GM12878 (cell line): ENCODE measurements at regions not wholly inside any gene's neighbourhood (a gene's known extent, or its start where the extent isn't known, plus 50 kb on each side); places are given as distances from the start of the nearest gene placed in this dataset.

Source experiments
- ATAC-seq: fragments of 200-7000 bp; cut with Tn5 transposase; 3 replicates; pipeline ENCODE4 v1.9.1; 2020; ENCODE audit warnings: mild to moderate bottlenecking, moderate library complexity
- BruUV-seq: library from RNA; stranded (reverse); fragments of 400-500 nt; replicated peaks from 2 replicates; lab custom pipeline; 2021; lab: Mats Ljungman, UMichigan
- CTCF ChIA-PET: fragments of 300-600 bp; sonication (Branson Sonifier 250); formaldehyde crosslinking; extraction: SDS; loops from one replicate; lab custom pipeline; 2021; ENCODE audit warnings: inconsistent platforms; lab: Yijun Ruan, JAX
- POLR2A ChIA-PET: fragments of 350-600 bp; formaldehyde crosslinking; extraction: SDS; loops from one replicate; lab custom pipeline; 2021; ENCODE audit warnings: inconsistent platforms; lab: Charles Lee
- RAD21 ChIA-PET: fragments of 300-600 bp; sonication (Branson Sonifier 250); formaldehyde crosslinking; loops from one replicate; lab custom pipeline; 2023; ENCODE audit warnings: antibody characterized with exemption; ENCODE audit not compliant: unreplicated experiment; lab: Charles Lee
- SMC1A ChIA-PET: fragments of 300-600 bp; sonication (Branson Sonifier 250); formaldehyde crosslinking; loops from one replicate; lab custom pipeline; 2023; ENCODE audit not compliant: unreplicated experiment, uncharacterized antibody; lab: Charles Lee
- DNase-seq: peaks from one replicate; pipeline ENCODE4 v3.0.0-alpha.2; 2011; ENCODE audit warnings: low read depth, low spot score
- FAIRE-seq: peaks from 3 replicates; lab custom pipeline; 2011; peaks lifted over from hg19 to GRCh38; lab: Jason Lieb, UNC
- H2AFZ ChIP-seq: 2 replicates; pipeline ENCODE4 v1.6.0; 2011; ENCODE audit warnings: low read depth, low read length, control low read depth; ENCODE audit not compliant: control insufficient read depth
- H3K27ac ChIP-seq: 2 replicates; pipeline ENCODE4 v1.5.1; 2011; ENCODE audit warnings: control low read depth; ENCODE audit not compliant: control insufficient read depth, insufficient read depth
- H3K27me3 ChIP-seq, 2 experiments: replicated peaks in 1 of 2; 2 replicates each; pipeline versions ENCODE4 v1.6.0 to v1.6.1; 2011; ENCODE audit warnings: low read length in 1 of 2; ENCODE audit not compliant: control insufficient read depth in 2 of 2, insufficient read depth in 2 of 2
- H3K36me3 ChIP-seq, 2 experiments: 2 replicates each; pipeline ENCODE4 v1.5.1; 2011; ENCODE audit warnings: low read length in 1 of 2; ENCODE audit not compliant: control insufficient read depth in 2 of 2, insufficient read depth in 2 of 2
- H3K4me1 ChIP-seq: 2 replicates; pipeline ENCODE4 v1.6.1; 2011; ENCODE audit warnings: mild to moderate bottlenecking, low read length, moderate library complexity, mixed read lengths; ENCODE audit not compliant: control insufficient read depth, insufficient read depth
- H3K4me2 ChIP-seq: 2 replicates; pipeline ENCODE4 v1.6.0; 2011; ENCODE audit warnings: control low read depth; ENCODE audit not compliant: control insufficient read depth, insufficient read depth
- H3K4me3 ChIP-seq: fragments of 200-600 bp; sonication (generic); 2 replicates; pipeline ENCODE4 v1.5.1; 2016
- H3K79me2 ChIP-seq: 2 replicates; pipeline ENCODE4 v1.6.0; 2011; ENCODE audit warnings: low read length; ENCODE audit not compliant: control insufficient read depth, insufficient read depth
- H3K9ac ChIP-seq: 2 replicates; pipeline ENCODE4 v1.8.0; 2011; ENCODE audit warnings: low read length, control low read depth, mixed read lengths; ENCODE audit not compliant: control insufficient read depth, insufficient read depth
- H3K9me3 ChIP-seq: replicated peaks from 3 replicates; pipeline ENCODE4 v1.5.1; 2011; ENCODE audit warnings: mild to moderate bottlenecking, low read length; ENCODE audit not compliant: control insufficient read depth, insufficient read depth
- H4K20me1 ChIP-seq: 2 replicates; pipeline ENCODE4 v1.6.0; 2011; ENCODE audit not compliant: control insufficient read depth, insufficient read depth
- ATF7 ChIP-seq: fragments of 450-650 bp; IDR thresholded peaks from 2 replicates; pipeline ENCODE4 v1.6.1; 2016; ENCODE audit warnings: low read depth, mild to moderate bottlenecking
- CHD1 ChIP-seq: IDR thresholded peaks from 2 replicates; pipeline ENCODE4 v1.6.1; 2012; ENCODE audit warnings: low read depth, low read length, improper control_type of control experiment
- EZH2 ChIP-seq: IDR thresholded peaks from 2 replicates; pipeline ENCODE4 v1.6.1; 2012; ENCODE audit warnings: low read depth, mild to moderate bottlenecking, control low read depth, inconsistent platforms, low read length, borderline replicate concordance; ENCODE audit not compliant: control insufficient read depth
- KDM1A ChIP-seq: fragments of 200-600 bp; sonication (generic); IDR thresholded peaks from 2 replicates; pipeline ENCODE4 v1.6.1; 2016; ENCODE audit warnings: borderline replicate concordance
- MEF2B ChIP-seq: fragments of 450-650 bp; IDR thresholded peaks from 2 replicates; pipeline ENCODE4 v1.6.1; 2018; ENCODE audit warnings: mild to moderate bottlenecking, moderate library complexity; ENCODE audit not compliant: partially characterized antibody, poor library complexity, severe bottlenecking
- MYB ChIP-seq: fragments of 150-350 bp; IDR thresholded peaks from 2 replicates; pipeline ENCODE4 v1.6.1; 2014; ENCODE audit warnings: mild to moderate bottlenecking, low read depth, low read length, borderline replicate concordance
- PAX5 ChIP-seq: IDR thresholded peaks from 2 replicates; pipeline ENCODE4 v1.6.1; 2011; ENCODE audit warnings: low read depth, low read length, borderline replicate concordance
- TARDBP ChIP-seq: IDR thresholded peaks from 2 replicates; pipeline ENCODE4 v1.6.1; 2016; ENCODE audit warnings: borderline replicate concordance
- USF1 ChIP-seq: IDR thresholded peaks from 2 replicates; pipeline ENCODE4 v1.6.1; 2011; ENCODE audit warnings: borderline replicate concordance, low read depth, mild to moderate bottlenecking, moderate library complexity, mixed read lengths, low read length; ENCODE audit not compliant: insufficient read depth; ENCODE audit errors: extremely low read length
- WRNIP1 ChIP-seq: IDR thresholded peaks from 2 replicates; pipeline ENCODE4 v1.6.1; 2011; ENCODE audit warnings: low read depth, low read length, improper control_type of control experiment, borderline replicate concordance
- whole genome bisulfite sequencing: methylation state at CpG from one replicate; pipeline ENCODE4 v1.1.6; 2016; ENCODE audit warnings: low lambda C conversion rate; ENCODE audit not compliant: insufficient replicate concordance, insufficient coverage; ENCODE audit errors: missing lambda C conversion rate; 5-methylcytosine and 5-hydroxymethylcytosine counted together
- in situ Hi-C: fragments of 300-500 bp; cut with MboI; formaldehyde crosslinking; loops from 9 replicates; pipeline ENCODE4 v1.14.3; 2018; ENCODE audit warnings: mixed read lengths
- intact Hi-C: fragments of 100-400 bp; cut with micrococcal nuclease; formaldehyde crosslinking; loops from one replicate; pipeline ENCODE4 v1.14.2; 2022; ENCODE audit not compliant: unreplicated experiment
- TF ChIP-seq, protein P1 (sequence below): fragments of 450-650 bp; formaldehyde crosslinking; IDR thresholded peaks from 2 replicates; pipeline ENCODE4 v1.4.0; 2022; ENCODE audit warnings: mild to moderate bottlenecking, moderate library complexity

- WGBS, result 56% methylated on average over 7 of the region's 7 CpGs
- DNase-seq (no peak), ATAC-seq (no peak), FAIRE-seq (no peak)
- in situ Hi-C loops (no loop called here), intact Hi-C loops (no loop called here)
- Histone ChIP-seq H4K20me1 (no peaks in the 10 kb centered on the region), H3K9ac (no peak overlapping the region), H3K27ac (no peak overlapping the region), H3K4me2 (no peak overlapping the region), H3K36me3 (no peaks in the 10 kb centered on the region), H3K79me2 (no peaks in the 10 kb centered on the region), H2AFZ (no peak overlapping the region), H3K9me3 (no peaks in the 10 kb centered on the region; the same call in 2 of the 3 replicates), H3K27me3 (no peaks in the 10 kb centered on the region; a peak in 1 of 4 replicates), H3K4me3 (no peak overlapping the region), H3K4me1 (no peaks in the 10 kb centered on the region)
- SMC1A ChIA-PET, result interaction anchor here (1.3 to 1.5 kb wide), 2 partner anchors 21 to 808 kb away, joined by 3 read pairs; no protein-coding TSS in a partner anchor
- CTCF ChIA-PET, result no interaction called here
- BruUV-seq, result no TSS peak
- RAD21 ChIA-PET, result no interaction called here
- POLR2A ChIA-PET, result no interaction called here
- TF ChIP-seq MYB (no peak), ATF7 (no peak), USF1 (no peak), CHD1 (no peak), TARDBP (no peak), PAX5 (no peak), EZH2 (no peak), MEF2B (no peak), WRNIP1 (no peak), KDM1A (no peak)
- TF ChIP-seq, protein P1, sequence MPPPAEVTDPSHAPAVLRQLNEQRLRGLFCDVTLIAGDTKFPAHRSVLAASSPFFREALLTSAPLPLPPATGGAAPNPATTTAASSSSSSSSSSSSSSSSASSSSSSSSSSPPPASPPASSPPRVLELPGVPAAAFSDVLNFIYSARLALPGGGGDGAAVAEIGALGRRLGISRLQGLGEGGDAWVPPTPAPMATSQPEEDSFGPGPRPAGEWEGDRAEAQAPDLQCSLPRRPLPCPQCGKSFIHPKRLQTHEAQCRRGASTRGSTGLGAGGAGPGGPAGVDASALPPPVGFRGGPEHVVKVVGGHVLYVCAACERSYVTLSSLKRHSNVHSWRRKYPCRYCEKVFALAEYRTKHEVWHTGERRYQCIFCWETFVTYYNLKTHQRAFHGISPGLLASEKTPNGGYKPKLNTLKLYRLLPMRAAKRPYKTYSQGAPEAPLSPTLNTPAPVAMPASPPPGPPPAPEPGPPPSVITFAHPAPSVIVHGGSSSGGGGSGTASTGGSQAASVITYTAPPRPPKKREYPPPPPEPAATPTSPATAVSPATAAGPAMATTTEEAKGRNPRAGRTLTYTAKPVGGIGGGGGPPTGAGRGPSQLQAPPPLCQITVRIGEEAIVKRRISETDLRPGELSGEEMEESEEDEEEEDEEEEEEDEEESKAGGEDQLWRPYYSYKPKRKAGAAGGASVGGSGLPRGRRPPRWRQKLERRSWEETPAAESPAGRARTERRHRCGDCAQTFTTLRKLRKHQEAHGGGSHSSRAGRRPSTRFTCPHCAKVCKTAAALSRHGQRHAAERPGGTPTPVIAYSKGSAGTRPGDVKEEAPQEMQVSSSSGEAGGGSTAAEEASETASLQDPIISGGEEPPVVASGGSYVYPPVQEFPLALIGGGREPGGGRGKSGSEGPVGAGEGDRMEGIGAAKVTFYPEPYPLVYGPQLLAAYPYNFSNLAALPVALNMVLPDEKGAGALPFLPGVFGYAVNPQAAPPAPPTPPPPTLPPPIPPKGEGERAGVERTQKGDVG (CRISPR knock-in tag), result no peak
Measured at GRCh38 chr3:22980346-22980745, 222.8 kb upstream of the UBE2E2 start.
